Osteoblast (primary cell): ENCODE measurements at regions not wholly inside any gene's neighbourhood (a gene's known extent, or its start where the extent isn't known, plus 50 kb on each side); places are given as distances from the start of the nearest gene placed in this dataset.

Source experiments
- DNase-seq: peaks from one replicate; pipeline ENCODE4 v3.0.0; 2011; ENCODE audit warnings: low spot score, mixed read lengths; ENCODE audit not compliant: insufficient read length; ENCODE audit errors: missing footprints
- H2AFZ ChIP-seq: 2 replicates; pipeline ENCODE4 v1.6.0; 2011; ENCODE audit warnings: mild to moderate bottlenecking, low read length
- H3K27ac ChIP-seq: 2 replicates; pipeline ENCODE4 v1.5.1; 2011; ENCODE audit warnings: mild to moderate bottlenecking, low read depth, low read length, moderate library complexity
- H3K27me3 ChIP-seq: 2 replicates; pipeline ENCODE4 v1.6.0; 2012; ENCODE audit warnings: mild to moderate bottlenecking, control low read depth, inconsistent platforms, low read length, moderate library complexity; ENCODE audit not compliant: insufficient read depth
- H3K36me3 ChIP-seq: 2 replicates; pipeline ENCODE4 v1.5.1; 2011; ENCODE audit warnings: mild to moderate bottlenecking, low read length, control low read depth, moderate library complexity; ENCODE audit not compliant: insufficient read depth
- H3K4me1 ChIP-seq: 2 replicates; pipeline ENCODE4 v1.5.1; 2011; ENCODE audit warnings: mild to moderate bottlenecking, low read length, control low read depth, moderate library complexity; ENCODE audit not compliant: insufficient read depth
- H3K4me2 ChIP-seq: 2 replicates; pipeline ENCODE4 v1.6.0; 2011; ENCODE audit warnings: mild to moderate bottlenecking, low read length; ENCODE audit not compliant: insufficient read depth
- H3K4me3 ChIP-seq: fragments of 200-600 bp; sonication (generic); 3 replicates; pipeline ENCODE4 v1.5.1; 2012; ENCODE audit warnings: mild to moderate bottlenecking, low read length, inconsistent platforms; ENCODE audit not compliant: insufficient read depth
- H3K79me2 ChIP-seq: 2 replicates; pipeline ENCODE4 v1.6.0; 2012; ENCODE audit warnings: mild to moderate bottlenecking, low read length, control low read depth, inconsistent platforms; ENCODE audit not compliant: insufficient read depth
- H3K9me3 ChIP-seq: 2 replicates; pipeline ENCODE4 v1.5.1; 2011; ENCODE audit warnings: low read depth, low read length, control low read depth
- H4K20me1 ChIP-seq: 2 replicates; pipeline ENCODE4 v1.6.0; 2012; ENCODE audit warnings: mild to moderate bottlenecking, low read length, control low read depth; ENCODE audit not compliant: insufficient read depth
- CTCF ChIP-seq: IDR thresholded peaks from 2 replicates; pipeline ENCODE4 v1.5.1; 2011; ENCODE audit warnings: mild to moderate bottlenecking, low read depth, low read length, moderate library complexity; ENCODE audit errors: extremely low read depth

- no peak for TF ChIP-seq CTCF
- peaks cover 51% of the 10 kb centered on the region for H3K4me1 ChIP-seq
- H3K36me3 ChIP-seq = no peaks in the 10 kb centered on the region
- peak overlapping the region; percentile 63 for H3K27ac ChIP-seq
- peak overlapping the region; percentile 24 for H3K4me2 ChIP-seq
- no peaks in the 10 kb centered on the region for H3K9me3 ChIP-seq
- H3K27me3 ChIP-seq = no peaks in the 10 kb centered on the region
- DNase-seq = peak; percentile 88
- no peaks in the 10 kb centered on the region for H4K20me1 ChIP-seq
- H2AFZ ChIP-seq = no peak overlapping the region
- no peak overlapping the region for H3K4me3 ChIP-seq
- no peaks in the 10 kb centered on the region for H3K79me2 ChIP-seq
Observed at GRCh38 chr9:108618906-108619550, 236.8 kb downstream of the ACTL7B start.

- no peaks in the 10 kb centered on the region for H3K36me3 ChIP-seq
- H3K4me2 ChIP-seq = no peak overlapping the region
- H2AFZ ChIP-seq = no peak overlapping the region
- no peak for TF ChIP-seq CTCF
- no peaks in the 10 kb centered on the region for H3K27me3 ChIP-seq
- H3K4me1 ChIP-seq = peaks cover 47% of the 10 kb centered on the region
- no peaks in the 10 kb centered on the region for H4K20me1 ChIP-seq
- H3K79me2 ChIP-seq = no peaks in the 10 kb centered on the region
- H3K4me3 ChIP-seq = no peak overlapping the region
- H3K27ac ChIP-seq = peak overlapping the region; percentile 56
- H3K9me3 ChIP-seq = no peaks in the 10 kb centered on the region
- no peak for DNase-seq
Observed at GRCh38 chr9:108617676-108618075, 238.1 kb downstream of the ACTL7B start.

- H3K27ac ChIP-seq = no peak overlapping the region
- H3K4me3 ChIP-seq = no peak overlapping the region
- no peaks in the 10 kb centered on the region for H3K27me3 ChIP-seq
- DNase-seq = no peak
- no peaks in the 10 kb centered on the region for H4K20me1 ChIP-seq
- no peak overlapping the region for H2AFZ ChIP-seq
- TF ChIP-seq CTCF = no peak
- H3K9me3 ChIP-seq = no peaks in the 10 kb centered on the region
- H3K79me2 ChIP-seq = no peaks in the 10 kb centered on the region
- H3K4me2 ChIP-seq = no peak overlapping the region
- H3K4me1 ChIP-seq = peaks cover 25% of the 10 kb centered on the region
- H3K36me3 ChIP-seq = no peaks in the 10 kb centered on the region
Observed at GRCh38 chr9:108615152-108615551, 240.6 kb downstream of the ACTL7B start.

GRCh38 chr9:108612513-108612912 lies 243.3 kb downstream of the ACTL7B start:
- Histone ChIP-seq H3K79me2 (no peaks in the 10 kb centered on the region), H3K4me2 (no peak overlapping the region), H3K4me1 (peaks cover 23% of the 10 kb centered on the region), H3K9me3 (no peaks in the 10 kb centered on the region), H3K27ac (no peak overlapping the region), H3K36me3 (no peaks in the 10 kb centered on the region), H3K27me3 (no peaks in the 10 kb centered on the region), H4K20me1 (no peaks in the 10 kb centered on the region), H2AFZ (no peak overlapping the region), H3K4me3 (no peak overlapping the region)
- DNase-seq = no peak
- no peak for TF ChIP-seq CTCF
